ENCODE measurements at regions not wholly inside any gene's neighbourhood (a gene's known extent, or its start where the extent isn't known, plus 50 kb on each side); places are given as distances from the start of the nearest gene placed in this dataset.

DNA sequence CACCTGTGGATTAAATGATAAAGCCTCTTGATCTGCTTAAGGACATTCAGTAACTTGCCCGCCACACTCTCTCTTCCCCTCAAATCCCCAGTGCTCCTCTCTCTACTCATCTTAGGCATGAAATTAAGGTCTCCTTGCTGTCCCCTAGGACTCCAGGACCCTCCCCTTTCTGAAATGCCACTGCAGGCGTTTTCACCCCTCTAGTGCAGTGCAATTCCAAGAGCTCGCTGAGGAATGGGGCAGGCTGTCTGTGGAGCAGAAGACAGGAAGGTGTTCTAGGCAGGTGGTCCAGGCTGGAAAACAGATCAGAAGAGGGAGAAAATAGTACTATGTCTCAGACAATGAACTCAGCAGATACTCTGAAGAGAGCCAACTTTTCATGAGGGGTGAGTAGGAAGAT lies 55.8 kb upstream of the ARHGAP42 start:
- no peak for DNase-seq (ENCODE audit: low read depth)
- TF ChIP-seq, protein P1, sequence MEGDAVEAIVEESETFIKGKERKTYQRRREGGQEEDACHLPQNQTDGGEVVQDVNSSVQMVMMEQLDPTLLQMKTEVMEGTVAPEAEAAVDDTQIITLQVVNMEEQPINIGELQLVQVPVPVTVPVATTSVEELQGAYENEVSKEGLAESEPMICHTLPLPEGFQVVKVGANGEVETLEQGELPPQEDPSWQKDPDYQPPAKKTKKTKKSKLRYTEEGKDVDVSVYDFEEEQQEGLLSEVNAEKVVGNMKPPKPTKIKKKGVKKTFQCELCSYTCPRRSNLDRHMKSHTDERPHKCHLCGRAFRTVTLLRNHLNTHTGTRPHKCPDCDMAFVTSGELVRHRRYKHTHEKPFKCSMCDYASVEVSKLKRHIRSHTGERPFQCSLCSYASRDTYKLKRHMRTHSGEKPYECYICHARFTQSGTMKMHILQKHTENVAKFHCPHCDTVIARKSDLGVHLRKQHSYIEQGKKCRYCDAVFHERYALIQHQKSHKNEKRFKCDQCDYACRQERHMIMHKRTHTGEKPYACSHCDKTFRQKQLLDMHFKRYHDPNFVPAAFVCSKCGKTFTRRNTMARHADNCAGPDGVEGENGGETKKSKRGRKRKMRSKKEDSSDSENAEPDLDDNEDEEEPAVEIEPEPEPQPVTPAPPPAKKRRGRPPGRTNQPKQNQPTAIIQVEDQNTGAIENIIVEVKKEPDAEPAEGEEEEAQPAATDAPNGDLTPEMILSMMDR (IDR thresholded peaks at IDR 0.05; ENCODE audit: insufficient read depth, low read depth, low read length) = no peak
- no peak overlapping the region for H3K4me3 ChIP-seq (ENCODE audit: low read depth, low read length)

DNA sequence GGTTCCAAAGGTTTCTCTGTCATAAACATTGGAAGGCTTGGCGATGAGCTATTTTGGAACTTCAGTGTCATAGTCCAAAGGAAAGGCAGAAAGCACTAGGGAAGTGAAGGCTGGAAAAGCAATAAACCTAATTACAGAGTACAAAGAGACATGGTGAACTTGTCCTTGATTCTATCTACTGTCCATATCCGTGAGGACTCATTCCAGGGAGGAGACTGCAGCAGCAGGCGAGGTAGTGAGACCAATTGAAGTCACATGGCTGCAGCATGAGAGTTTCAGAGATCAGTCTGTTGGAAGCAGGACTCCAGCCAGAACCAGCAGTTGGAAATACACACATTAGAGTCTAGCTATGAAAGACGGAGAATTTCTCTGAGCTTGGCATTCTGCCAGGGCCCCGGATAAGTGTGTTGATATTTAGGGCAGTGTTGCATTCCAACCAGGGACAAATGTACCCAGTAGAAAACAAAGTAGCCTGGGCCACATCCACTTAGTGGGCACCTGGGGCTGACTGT lies 54.1 kb upstream of the ARHGAP42 start:
- DNase-seq (ENCODE audit: low read depth) = peak; percentile 50
- TF ChIP-seq, protein P1 (IDR thresholded peaks at IDR 0.05; ENCODE audit: insufficient read depth, low read depth, low read length) = no peak

DNA sequence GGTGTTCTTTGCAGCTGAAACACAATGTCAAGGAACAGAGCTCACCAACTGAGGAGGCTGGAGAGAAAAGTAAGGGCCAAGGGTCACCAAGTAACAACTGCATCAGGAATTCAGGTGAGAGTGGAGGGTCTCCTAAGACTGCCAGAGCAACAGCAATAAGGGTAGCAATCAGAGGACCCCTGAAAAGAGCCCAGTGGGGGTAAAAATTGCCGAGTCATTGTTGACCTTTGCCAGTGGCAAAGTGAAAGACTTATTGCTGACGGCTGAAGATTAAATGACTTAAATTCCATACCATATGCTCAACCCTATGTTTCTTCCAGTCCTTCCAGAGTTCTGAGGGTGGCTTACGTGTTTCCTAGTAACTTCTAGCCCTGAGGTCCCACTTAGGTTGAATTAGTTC lies 51.9 kb upstream of the ARHGAP42 start:
- TF ChIP-seq, protein P1 (IDR thresholded peaks at IDR 0.05; ENCODE audit: insufficient read depth, low read depth, low read length) = no peak
- H3K4me3 ChIP-seq (ENCODE audit: low read depth, low read length) = no peak overlapping the region
- no peak for DNase-seq (ENCODE audit: low read depth)

More for the DNA sequence above, 54.1 kb upstream of the ARHGAP42 start:
- H3K4me3 ChIP-seq (ENCODE audit: low read depth, low read length) = no peak overlapping the region

DNA sequence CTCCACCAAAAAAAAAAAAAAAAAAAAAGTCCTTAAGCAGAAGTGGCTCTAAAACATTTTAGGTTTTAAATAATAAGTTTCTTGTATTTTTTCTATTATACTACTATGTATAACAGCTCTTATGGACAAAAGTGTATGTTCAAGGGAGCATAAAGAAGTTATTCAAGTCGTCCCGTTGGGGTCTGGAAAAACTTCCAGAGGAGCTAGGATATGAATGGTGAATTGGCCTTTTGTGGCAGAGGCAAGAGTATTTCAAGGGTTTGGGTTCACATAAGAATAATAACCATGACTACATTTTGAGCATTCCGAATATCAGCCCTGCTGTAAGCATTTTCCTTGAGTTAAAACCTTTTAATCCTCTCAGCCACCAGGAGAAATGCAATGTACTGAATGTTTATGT lies 50.6 kb upstream of the ARHGAP42 start:
- H3K4me3 ChIP-seq (ENCODE audit: low read depth, low read length) = no peak overlapping the region
- TF ChIP-seq, protein P1 (IDR thresholded peaks at IDR 0.05; ENCODE audit: insufficient read depth, low read depth, low read length) = no peak
- DNase-seq (ENCODE audit: low read depth) = no peak

Measured in fibroblast of villous mesenchyme (primary cell).